ENCODE measurements at regions not wholly inside any gene's neighbourhood (a gene's known extent, or its start where the extent isn't known, plus 50 kb on each side); places are given as distances from the start of the nearest gene placed in this dataset.

DNA sequence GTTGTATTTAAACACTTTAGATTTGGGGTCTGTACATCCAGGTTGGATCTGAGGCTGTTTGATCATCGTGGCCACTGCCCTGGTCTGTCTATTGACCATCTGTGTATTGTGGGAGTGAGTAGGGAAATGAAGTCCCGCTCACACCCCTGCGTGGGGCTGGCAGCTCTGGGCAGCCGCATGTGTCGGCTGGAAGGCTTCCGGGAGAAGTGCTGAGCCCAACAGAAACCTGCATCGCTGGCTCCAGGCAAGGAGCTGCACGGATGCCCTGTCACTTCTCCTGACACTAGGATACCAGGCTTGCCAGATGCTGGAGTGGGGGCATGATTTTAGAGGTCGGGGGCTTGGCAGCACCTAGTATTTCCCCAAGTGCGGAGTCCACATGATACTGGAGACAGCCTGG is 93.6 kb downstream of the PHETA1 start:
- no peaks in the 10 kb centered on the region for H3K36me3 ChIP-seq (ENCODE audit: insufficient read depth, insufficient read length, low read length)
- no peak overlapping the region for H3K4me3 ChIP-seq (ENCODE audit: insufficient read length, low read depth)
- no peak for TF ChIP-seq SUZ12 (IDR thresholded peaks at IDR 0.05; ENCODE audit: extremely low read depth, insufficient read depth, insufficient read length)
- peaks cover 4% of the 10 kb centered on the region; the same call in 1 of the 2 replicates for H3K9me3 ChIP-seq (ENCODE audit: insufficient read depth, low read length)
- peaks cover 2% of the 10 kb centered on the region for H3K4me1 ChIP-seq (ENCODE audit: insufficient read depth, insufficient read length)
- DNase-seq (ENCODE audit: low read depth, low spot score): no peak
- H3K27me3 ChIP-seq (ENCODE audit: insufficient read depth, insufficient read length): no peaks in the 10 kb centered on the region
- H3K9ac ChIP-seq (ENCODE audit: insufficient read length, low read depth): peak overlapping the region; percentile 13

DNA sequence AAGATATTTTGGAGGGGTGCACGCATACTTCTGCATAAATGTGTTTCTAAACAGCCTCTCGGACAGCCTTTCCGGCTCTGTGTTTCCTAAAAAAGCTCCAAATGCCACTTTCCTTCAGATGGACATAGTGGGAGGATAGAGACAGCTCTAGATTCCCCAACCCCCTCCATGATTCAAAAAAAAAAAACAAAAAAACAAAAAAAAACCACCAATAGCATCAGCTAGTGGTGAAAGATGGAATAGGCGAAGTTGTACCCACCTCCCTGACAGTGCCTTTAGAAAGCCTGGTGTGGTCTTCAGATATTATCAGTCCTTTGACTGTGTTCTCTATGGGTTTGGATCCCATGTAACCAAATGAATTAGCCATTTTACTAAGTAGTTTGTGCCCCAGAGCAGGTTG is 94.1 kb downstream of the PHETA1 start:
- Histone ChIP-seq H3K4me1 (ENCODE audit: insufficient read depth, insufficient read length) (peaks cover 2% of the 10 kb centered on the region), H3K9me3 (ENCODE audit: insufficient read depth, low read length) (peaks cover 4% of the 10 kb centered on the region; the same call in 1 of the 2 replicates), H3K36me3 (ENCODE audit: insufficient read depth, insufficient read length, low read length) (no peaks in the 10 kb centered on the region), H3K4me3 (ENCODE audit: insufficient read length, low read depth) (no peak overlapping the region), H3K27me3 (ENCODE audit: insufficient read depth, insufficient read length) (no peaks in the 10 kb centered on the region), H3K9ac (ENCODE audit: insufficient read length, low read depth) (no peak overlapping the region)
- TF ChIP-seq YY1 (IDR thresholded peaks at IDR 0.05; ENCODE audit: insufficient read depth, insufficient read length): no peak
- no peak for TF ChIP-seq SUZ12 (IDR thresholded peaks at IDR 0.05; ENCODE audit: extremely low read depth, insufficient read depth, insufficient read length)
- TF ChIP-seq ZNF274 (IDR thresholded peaks at IDR 0.05; ENCODE audit: low read depth, low read length): no peak
- DNase-seq (ENCODE audit: low read depth, low spot score): no peak

DNA sequence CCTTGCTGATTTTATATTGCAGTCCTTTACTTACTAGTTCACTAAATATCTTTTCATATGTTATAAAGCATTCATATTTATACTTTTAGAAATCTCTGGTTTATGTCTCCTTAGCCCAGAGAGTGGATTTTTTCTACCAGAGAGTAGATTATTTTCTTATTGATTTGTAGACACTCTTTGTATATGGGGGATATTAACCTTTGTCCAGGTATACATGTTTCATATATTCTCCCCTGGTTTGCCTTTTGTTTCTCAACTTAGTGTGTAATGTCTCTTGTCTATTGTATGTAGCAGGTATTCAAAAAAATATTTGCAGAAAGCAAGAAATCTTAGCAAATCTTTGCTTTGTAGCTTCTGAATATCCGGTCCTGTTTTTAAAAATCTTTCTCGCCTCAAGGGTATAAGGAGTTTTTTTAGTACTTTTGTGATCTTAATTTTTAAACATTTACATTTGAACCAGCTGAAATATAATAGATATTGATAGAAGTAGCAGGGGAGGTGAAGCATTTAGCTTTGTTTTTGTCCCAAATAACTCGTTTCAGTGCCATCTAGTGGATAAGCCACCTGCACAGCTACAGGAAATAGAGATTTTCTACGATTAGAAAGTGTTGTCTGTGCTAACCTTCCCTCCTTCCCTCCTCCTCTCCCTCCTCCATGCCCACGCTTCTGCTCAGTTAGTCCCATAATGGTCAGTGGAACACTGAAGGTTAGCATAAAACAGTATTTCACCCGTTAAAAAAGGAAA is 97.0 kb downstream of the PHETA1 start:
- Histone ChIP-seq H3K9ac (ENCODE audit: insufficient read length, low read depth) (no peak overlapping the region), H3K27me3 (ENCODE audit: insufficient read depth, insufficient read length) (no peaks in the 10 kb centered on the region), H3K4me1 (ENCODE audit: insufficient read depth, insufficient read length) (peaks cover 7% of the 10 kb centered on the region), H3K36me3 (ENCODE audit: insufficient read depth, insufficient read length, low read length) (no peaks in the 10 kb centered on the region), H3K9me3 (ENCODE audit: insufficient read depth, low read length) (peaks cover 4% of the 10 kb centered on the region; the same call in 1 of the 2 replicates), H3K4me3 (ENCODE audit: insufficient read length, low read depth) (no peak overlapping the region)
- DNase-seq (ENCODE audit: low read depth, low spot score): no peak
- TF ChIP-seq ZNF274 (IDR thresholded peaks at IDR 0.05; ENCODE audit: low read depth, low read length) (no peak), YY1 (IDR thresholded peaks at IDR 0.05; ENCODE audit: insufficient read depth, insufficient read length) (no peak), SUZ12 (IDR thresholded peaks at IDR 0.05; ENCODE audit: extremely low read depth, insufficient read depth, insufficient read length) (no peak)

DNA sequence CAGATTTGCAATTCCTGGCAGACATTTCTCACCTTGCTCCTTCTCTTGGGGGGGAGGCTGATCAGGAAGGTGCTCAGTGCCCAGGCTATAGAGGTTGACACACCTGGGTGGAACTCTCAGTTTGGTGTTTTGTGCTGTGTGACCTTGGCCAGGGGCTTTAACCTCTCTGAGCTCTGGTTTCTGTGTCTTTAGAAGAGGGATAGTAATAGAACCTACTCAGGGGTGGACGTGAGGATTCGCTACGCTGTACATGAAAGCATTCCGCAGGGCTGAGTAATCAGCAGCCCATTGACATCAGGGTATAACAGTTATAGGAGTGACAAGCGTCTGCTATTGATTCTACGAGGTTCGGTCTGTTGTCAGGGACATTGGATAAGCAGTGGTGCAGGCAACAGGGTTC is 98.1 kb downstream of the PHETA1 start:
- Histone ChIP-seq H3K27me3 (ENCODE audit: insufficient read depth, insufficient read length) (no peaks in the 10 kb centered on the region), H3K36me3 (ENCODE audit: insufficient read depth, insufficient read length, low read length) (no peaks in the 10 kb centered on the region), H3K9me3 (ENCODE audit: insufficient read depth, low read length) (peaks cover 4% of the 10 kb centered on the region; the same call in 1 of the 2 replicates), H3K4me1 (ENCODE audit: insufficient read depth, insufficient read length) (peaks cover 11% of the 10 kb centered on the region), H3K9ac (ENCODE audit: insufficient read length, low read depth) (no peak overlapping the region), H3K4me3 (ENCODE audit: insufficient read length, low read depth) (no peak overlapping the region)
- DNase-seq (ENCODE audit: low read depth, low spot score): no peak
- TF ChIP-seq ZNF274 (IDR thresholded peaks at IDR 0.05; ENCODE audit: low read depth, low read length): no peak
- no peak for TF ChIP-seq SUZ12 (IDR thresholded peaks at IDR 0.05; ENCODE audit: extremely low read depth, insufficient read depth, insufficient read length)
- TF ChIP-seq YY1 (IDR thresholded peaks at IDR 0.05; ENCODE audit: insufficient read depth, insufficient read length): no peak

- H3K4me3 ChIP-seq (ENCODE audit: insufficient read length, low read depth): no peak overlapping the region
- H3K4me1 ChIP-seq (ENCODE audit: insufficient read depth, insufficient read length): peaks cover 10% of the 10 kb centered on the region
- H3K27me3 ChIP-seq (ENCODE audit: insufficient read depth, insufficient read length): no peaks in the 10 kb centered on the region
- H3K9me3 ChIP-seq (ENCODE audit: insufficient read depth, low read length): peaks cover 4% of the 10 kb centered on the region; the same call in 1 of the 2 replicates
- TF ChIP-seq SUZ12 (IDR thresholded peaks at IDR 0.05; ENCODE audit: extremely low read depth, insufficient read depth, insufficient read length): no peak
- TF ChIP-seq ZNF274 (IDR thresholded peaks at IDR 0.05; ENCODE audit: low read depth, low read length): no peak
- no peak for TF ChIP-seq YY1 (IDR thresholded peaks at IDR 0.05; ENCODE audit: insufficient read depth, insufficient read length)
- H3K9ac ChIP-seq (ENCODE audit: insufficient read length, low read depth): no peak overlapping the region
- no peak for DNase-seq (ENCODE audit: low read depth, low spot score)
- H3K36me3 ChIP-seq (ENCODE audit: insufficient read depth, insufficient read length, low read length): no peaks in the 10 kb centered on the region
These were observed 98.7 kb downstream of the PHETA1 start for GRCh38 chr12:111270239-111270638.

DNA sequence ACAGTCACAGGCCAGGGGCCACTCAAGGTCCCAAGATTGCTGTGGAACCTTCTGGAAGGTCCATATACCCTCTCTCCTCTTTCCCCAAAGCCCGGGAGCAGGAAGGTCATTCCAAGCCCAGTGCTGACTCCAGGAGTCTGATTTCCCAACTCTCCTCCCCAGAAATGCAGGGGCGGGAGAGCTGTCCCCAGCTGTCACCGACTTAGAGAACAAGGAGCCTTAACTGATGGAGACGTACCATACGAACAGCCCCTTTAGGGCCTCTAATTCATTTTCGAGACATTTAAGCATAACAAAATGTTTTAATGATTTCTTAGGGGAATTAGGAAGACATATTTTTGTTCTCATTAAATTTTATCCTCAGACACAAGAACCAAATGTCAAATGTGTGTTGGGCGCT is 99.2 kb downstream of the PHETA1 start:
- TF ChIP-seq YY1 (IDR thresholded peaks at IDR 0.05; ENCODE audit: insufficient read depth, insufficient read length) (no peak), ZNF274 (IDR thresholded peaks at IDR 0.05; ENCODE audit: low read depth, low read length) (no peak), SUZ12 (IDR thresholded peaks at IDR 0.05; ENCODE audit: extremely low read depth, insufficient read depth, insufficient read length) (no peak)

DNA sequence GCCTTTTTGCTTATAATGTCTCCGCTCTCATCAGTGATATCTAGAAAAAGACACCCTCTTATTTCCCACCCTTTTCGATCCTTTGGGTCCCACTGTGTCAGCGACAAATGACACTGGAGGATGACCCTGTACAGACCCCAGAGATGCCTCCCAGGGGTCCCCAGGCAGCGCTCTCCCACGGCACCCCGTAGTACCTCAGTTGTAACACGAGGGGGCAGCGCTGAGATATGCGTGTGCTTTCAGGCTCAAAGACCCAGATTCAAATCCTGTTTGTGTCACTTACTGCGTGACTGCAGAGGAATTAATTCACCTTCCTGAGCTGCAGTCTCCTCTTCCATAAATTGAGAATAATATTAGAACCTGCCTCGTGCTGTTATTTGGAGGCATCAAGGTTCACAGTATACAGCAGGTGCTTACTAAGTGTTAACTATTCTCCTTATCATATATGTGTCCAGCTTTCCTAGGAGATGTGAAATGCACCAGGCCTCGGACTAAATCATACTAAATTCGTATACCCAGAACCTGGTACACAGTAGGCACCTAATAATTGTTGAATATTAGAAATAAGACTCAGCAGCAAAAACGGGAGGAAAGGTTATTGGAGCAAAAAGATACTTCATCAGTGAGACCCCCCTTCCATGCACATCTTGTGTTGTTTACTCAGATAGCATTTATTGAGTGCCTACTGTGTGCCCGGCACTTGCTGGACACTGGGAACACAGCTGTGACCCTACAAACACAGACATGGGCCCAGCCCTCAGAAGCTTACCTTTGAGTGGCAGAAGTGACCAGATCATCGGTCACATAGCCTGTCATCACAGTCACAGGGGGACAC is 99.9 kb downstream of the PHETA1 start:
- Histone ChIP-seq H3K27me3 (ENCODE audit: insufficient read depth, insufficient read length) (no peaks in the 10 kb centered on the region), H3K9me3 (ENCODE audit: insufficient read depth, low read length) (peaks cover 4% of the 10 kb centered on the region; the same call in 1 of the 2 replicates), H3K4me3 (ENCODE audit: insufficient read length, low read depth) (no peak overlapping the region), H3K36me3 (ENCODE audit: insufficient read depth, insufficient read length, low read length) (no peaks in the 10 kb centered on the region), H3K4me1 (ENCODE audit: insufficient read depth, insufficient read length) (peaks cover 9% of the 10 kb centered on the region), H3K9ac (ENCODE audit: insufficient read length, low read depth) (no peak overlapping the region)
- no peak for DNase-seq (ENCODE audit: low read depth, low spot score)
- TF ChIP-seq YY1 (IDR thresholded peaks at IDR 0.05; ENCODE audit: insufficient read depth, insufficient read length) (no peak), ZNF274 (IDR thresholded peaks at IDR 0.05; ENCODE audit: low read depth, low read length) (no peak), SUZ12 (IDR thresholded peaks at IDR 0.05; ENCODE audit: extremely low read depth, insufficient read depth, insufficient read length) (no peak)

More for the DNA sequence above, 99.2 kb downstream of the PHETA1 start:
- Histone ChIP-seq H3K4me1 (ENCODE audit: insufficient read depth, insufficient read length) (peaks cover 9% of the 10 kb centered on the region), H3K9ac (ENCODE audit: insufficient read length, low read depth) (no peak overlapping the region), H3K27me3 (ENCODE audit: insufficient read depth, insufficient read length) (no peaks in the 10 kb centered on the region), H3K36me3 (ENCODE audit: insufficient read depth, insufficient read length, low read length) (no peaks in the 10 kb centered on the region), H3K9me3 (ENCODE audit: insufficient read depth, low read length) (peaks cover 4% of the 10 kb centered on the region; the same call in 1 of the 2 replicates), H3K4me3 (ENCODE audit: insufficient read length, low read depth) (no peak overlapping the region)
- DNase-seq (ENCODE audit: low read depth, low spot score): no peak
